ENCODE measurements at regions not wholly inside any gene's neighbourhood (a gene's known extent, or its start where the extent isn't known, plus 50 kb on each side); places are given as distances from the start of the nearest gene placed in this dataset.

GRCh38 chr10:78177491-78178185 is 144.0 kb downstream of the RPS24 start:
- DNase-seq (ENCODE audit: extremely low read depth, low read depth): no peak
- H3K4me3 ChIP-seq (replicated peaks; ENCODE audit: low read depth, low read length): no peak overlapping the region
- TF ChIP-seq CTCF (IDR thresholded peaks at IDR 0.05; ENCODE audit: low read depth, low read length, missing control alignments): no peak

GRCh38 chr10:78178397-78178796 is 144.7 kb downstream of the RPS24 start:
- no peak for TF ChIP-seq CTCF (IDR thresholded peaks at IDR 0.05; ENCODE audit: low read depth, low read length, missing control alignments)
- DNase-seq (ENCODE audit: extremely low read depth, low read depth): no peak
- H3K4me3 ChIP-seq (replicated peaks; ENCODE audit: low read depth, low read length): no peak overlapping the region

GRCh38 chr10:78178940-78179339 is 145.3 kb downstream of the RPS24 start:
- no peak for DNase-seq (ENCODE audit: extremely low read depth, low read depth)
- H3K4me3 ChIP-seq (replicated peaks; ENCODE audit: low read depth, low read length): no peak overlapping the region
- no peak for TF ChIP-seq CTCF (IDR thresholded peaks at IDR 0.05; ENCODE audit: low read depth, low read length, missing control alignments)

GRCh38 chr10:78179886-78180705 is 146.4 kb downstream of the RPS24 start:
- H3K4me3 ChIP-seq (replicated peaks; ENCODE audit: low read depth, low read length): no peak overlapping the region
- DNase-seq (ENCODE audit: extremely low read depth, low read depth): no peak
- TF ChIP-seq CTCF (IDR thresholded peaks at IDR 0.05; ENCODE audit: low read depth, low read length, missing control alignments): no peak

- no peak for DNase-seq (ENCODE audit: extremely low read depth, low read depth)
- no peak overlapping the region for H3K4me3 ChIP-seq (replicated peaks; ENCODE audit: low read depth, low read length)
These were observed 147.9 kb downstream of the RPS24 start for GRCh38 chr10:78181381-78182055.

GRCh38 chr10:78182841-78183240 is 149.2 kb downstream of the RPS24 start:
- no peak for TF ChIP-seq CTCF (IDR thresholded peaks at IDR 0.05; ENCODE audit: low read depth, low read length, missing control alignments)
- no peak overlapping the region for H3K4me3 ChIP-seq (replicated peaks; ENCODE audit: low read depth, low read length)
- DNase-seq (ENCODE audit: extremely low read depth, low read depth): no peak

More at GRCh38 chr10:78181381-78182055, 147.9 kb downstream of the RPS24 start:
- no peak for TF ChIP-seq CTCF (IDR thresholded peaks at IDR 0.05; ENCODE audit: low read depth, low read length, missing control alignments)
